ENCODE measurements at regions not wholly inside any gene's neighbourhood (a gene's known extent, or its start where the extent isn't known, plus 50 kb on each side); places are given as distances from the start of the nearest gene placed in this dataset.
A peak's percentile ranks its signal among the peaks of the same experiment; 100 is the strongest.

GRCh38 chr2:67516899-67517530 lies 119.9 kb downstream of the ETAA1 start:
- DNase-seq, result no peak

- no peak for DNase-seq
Measured at GRCh38 chr2:67522148-67522547, 125.0 kb downstream of the ETAA1 start.

DNA sequence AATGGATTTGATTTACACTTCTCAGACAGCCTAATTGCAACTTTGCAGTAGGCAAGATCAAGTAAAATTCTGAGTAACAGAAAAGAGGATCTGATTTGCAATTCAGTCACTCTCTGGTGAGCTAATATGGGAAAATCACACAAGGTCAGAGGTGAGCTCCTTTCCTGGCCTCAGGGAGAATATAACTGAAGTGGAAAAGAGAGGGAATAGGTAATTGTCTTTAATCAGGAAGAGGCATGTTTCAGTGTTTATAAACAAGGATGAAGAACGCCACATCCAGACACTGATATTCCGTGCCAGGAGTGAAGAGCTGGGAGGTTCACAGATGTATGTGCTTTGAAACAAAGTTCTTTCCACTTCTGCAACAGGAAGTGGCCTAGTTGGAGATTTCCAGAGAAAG lies 127.1 kb downstream of the ETAA1 start:
- no peak for DNase-seq

DNA sequence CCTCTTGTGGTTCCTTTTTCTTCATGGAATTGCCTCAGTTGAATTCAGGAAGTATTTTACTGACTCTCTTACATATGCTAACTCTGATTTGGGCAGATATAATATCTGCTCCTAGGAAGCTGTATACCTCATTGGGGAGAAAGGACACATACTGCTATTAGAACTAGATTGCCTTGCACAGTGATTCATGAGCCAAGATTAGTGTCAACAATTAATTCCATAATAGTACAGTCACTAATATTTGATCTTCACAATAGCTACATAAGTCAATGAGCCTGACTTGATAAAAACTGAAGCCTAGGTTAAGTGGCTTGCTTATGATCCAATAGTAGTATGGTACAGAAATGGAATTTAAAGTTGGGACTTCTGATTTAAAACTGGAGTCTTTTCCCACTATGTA lies 127.6 kb downstream of the ETAA1 start:
- peak in 1 of 2 donors; percentile 2 for DNase-seq

- DNase-seq, result peak; percentile 23 to 56
Measured at GRCh38 chr2:67526283-67526682, 129.2 kb downstream of the ETAA1 start.

DNA sequence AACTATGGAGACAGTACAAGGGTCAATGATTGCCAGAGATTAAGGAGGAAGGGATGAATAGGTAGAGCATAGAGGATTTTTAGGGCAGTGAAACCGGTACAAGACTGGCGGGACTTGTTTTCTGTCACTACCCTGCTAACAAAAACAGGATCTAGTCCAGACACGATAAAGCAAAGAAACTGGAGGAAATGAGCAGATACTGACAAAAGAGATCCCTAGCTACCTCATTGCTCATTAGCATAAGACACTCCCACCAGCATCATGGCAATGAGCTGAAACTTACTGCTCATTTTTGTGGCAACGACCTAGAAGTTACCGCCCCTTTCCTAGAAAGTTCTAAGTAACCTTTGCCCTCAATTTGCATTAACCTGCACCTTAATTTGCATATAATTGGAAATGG lies 131.2 kb downstream of the ETAA1 start:
- no peak for DNase-seq

DNA sequence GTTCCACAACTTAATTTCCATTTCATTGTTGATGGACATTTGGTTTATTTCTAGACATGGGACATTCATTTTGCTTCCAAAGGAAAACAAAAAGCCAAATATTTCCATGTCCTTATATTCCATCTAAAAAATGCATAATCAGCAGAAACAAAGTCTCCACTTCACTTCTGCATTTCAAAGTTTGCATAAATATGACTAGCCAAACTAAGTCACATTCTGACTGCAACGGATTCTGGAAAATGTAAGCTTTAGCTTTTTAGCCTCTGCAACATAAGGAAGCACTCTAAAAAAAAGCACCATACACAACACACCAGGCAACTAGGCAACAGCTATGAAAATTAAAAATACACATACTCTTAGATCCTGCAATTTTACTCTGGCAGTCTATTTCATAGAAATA lies 135.3 kb downstream of the ETAA1 start:
- DNase-seq, result no peak

DNA sequence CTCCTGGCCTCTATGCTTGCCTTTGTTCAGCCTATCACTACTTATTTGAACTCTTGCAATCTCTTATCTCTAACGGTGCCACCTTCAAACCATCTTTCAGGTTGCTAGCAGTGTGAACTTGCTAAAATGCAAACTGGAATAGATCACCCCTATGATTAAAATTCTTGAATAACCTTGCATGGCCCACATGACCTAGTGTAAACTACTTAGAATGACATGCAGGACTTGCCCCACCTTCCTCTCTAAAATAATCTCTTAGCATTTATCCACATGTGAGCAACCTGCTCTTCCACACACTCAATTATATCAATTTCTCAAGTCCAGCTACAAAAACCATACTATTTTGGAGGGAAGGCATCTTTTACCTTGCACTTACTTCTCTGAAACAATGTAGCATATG lies 137.6 kb downstream of the ETAA1 start:
- no peak for DNase-seq

DNA sequence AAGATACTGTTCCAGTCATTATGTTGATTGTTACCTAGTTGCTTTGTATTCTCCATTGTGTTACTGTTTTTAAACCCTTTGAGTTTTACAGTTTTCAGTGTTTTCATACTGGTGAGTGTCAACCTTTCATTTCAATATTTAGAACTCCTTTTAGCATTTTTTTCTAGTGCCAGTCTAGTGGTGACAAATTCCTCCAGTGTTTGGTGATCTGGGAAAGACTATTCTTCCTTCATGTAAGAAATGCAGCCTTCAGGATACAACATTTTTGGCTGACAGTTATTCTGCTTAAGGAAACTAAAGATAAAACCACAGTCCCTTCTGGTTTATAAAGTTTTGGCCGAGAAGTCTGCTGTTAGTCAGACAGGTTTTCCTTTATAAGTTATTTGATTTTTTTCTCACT lies 143.8 kb downstream of the ETAA1 start:
- DNase-seq, result no peak

- DNase-seq, result no peak
Measured at GRCh38 chr2:67544286-67544685, 147.2 kb downstream of the ETAA1 start.

DNA sequence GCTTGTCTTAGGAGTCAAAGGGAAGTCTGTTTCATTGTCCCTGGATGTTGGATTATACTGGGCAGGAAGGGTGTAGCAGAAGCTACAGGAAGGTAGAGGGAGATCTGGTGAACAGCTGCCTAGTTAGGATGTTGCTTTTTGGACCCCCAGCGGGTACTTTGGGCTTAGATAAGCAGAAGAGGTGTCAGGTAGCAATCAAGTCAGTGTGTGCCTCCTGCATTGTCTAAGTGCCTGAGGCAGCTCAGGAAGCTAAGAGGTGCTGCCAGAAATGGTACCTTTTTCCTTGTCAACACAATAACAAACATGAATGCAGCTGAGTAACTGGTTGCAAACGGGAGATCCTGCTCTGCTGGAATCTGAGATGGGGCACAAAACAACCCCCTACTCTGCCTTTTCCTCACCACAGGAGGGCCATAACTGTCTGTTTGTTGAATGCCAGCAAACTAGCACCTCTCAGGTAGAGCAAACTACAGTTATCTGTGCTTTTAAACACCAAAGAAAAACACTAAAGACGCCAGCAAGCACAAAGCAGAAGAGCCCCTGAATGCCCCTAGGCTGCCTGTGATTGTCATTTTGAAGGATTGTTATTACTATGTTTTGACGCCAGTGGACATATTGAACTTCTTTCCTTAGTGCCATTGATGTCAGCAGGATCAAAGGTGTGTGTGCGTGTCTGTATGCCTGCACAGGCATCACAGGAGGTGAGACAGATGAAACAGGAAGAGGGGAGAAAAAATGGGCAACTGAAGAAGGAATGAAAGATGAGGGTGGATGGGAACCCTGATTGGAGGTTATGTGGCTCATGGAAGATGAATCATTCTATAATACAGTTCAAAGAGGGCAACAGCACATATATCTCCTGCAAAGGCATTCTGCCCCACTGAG lies 151.4 kb downstream of the ETAA1 start:
- DNase-seq, result no peak

GRCh38 chr2:67559156-67559555 lies 162.0 kb downstream of the ETAA1 start:
- DNase-seq, result no peak

DNA sequence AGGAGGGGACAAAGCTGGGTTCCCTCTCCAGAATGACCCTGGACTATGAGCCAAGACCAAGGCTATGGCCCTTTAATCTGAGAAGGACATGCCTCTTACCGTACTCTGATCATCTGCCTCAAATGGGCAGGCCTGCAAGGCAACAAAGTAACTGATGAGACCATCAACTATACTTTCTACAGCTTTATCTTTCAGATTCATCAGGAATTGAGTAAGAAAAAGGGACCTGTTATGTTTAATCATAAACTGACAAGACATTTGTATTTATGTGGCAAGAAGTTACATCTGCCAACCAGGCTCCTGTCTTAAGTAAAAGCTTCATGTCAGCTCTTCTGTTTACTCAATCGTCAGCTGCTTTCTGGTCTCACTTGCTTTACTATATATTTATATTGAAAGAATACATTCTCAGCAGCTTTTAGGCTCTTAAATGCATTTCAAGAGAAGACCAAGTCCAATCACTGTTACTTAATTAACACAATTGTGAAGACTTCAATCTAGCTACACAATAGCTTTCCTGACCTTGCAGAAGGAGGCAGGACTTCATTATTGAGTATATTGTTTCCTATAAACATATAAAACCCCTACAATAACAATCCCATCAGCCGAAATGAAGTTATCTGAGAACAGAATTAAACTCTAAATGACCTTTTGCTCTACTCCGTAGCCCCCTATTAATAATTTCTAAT lies 163.8 kb downstream of the ETAA1 start:
- DNase-seq, result no peak

DNA sequence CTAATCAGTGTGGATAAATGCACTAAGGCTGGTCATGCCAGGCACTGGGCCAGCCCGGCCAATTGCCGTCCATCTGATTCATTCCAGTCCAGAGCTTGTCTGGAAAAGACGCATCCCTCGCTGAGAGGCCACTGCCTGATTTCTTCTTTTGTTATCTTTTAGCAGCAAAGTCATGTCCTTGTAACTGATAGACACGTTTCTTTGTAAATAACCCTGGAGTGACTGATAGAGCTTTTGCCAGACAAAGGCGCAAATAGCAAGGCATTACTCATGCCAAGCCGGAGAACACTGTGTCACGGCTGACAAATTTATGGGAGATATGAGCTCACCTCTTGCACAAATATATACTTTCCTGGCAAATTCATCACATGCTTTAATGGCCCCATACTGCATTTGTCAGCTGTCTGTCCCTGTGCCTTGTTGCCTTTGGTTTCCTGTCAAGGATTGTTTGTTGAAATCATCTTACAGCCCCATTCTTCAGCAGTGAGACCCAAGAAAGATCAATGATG lies 164.4 kb downstream of the ETAA1 start:
- DNase-seq, result no peak

DNA sequence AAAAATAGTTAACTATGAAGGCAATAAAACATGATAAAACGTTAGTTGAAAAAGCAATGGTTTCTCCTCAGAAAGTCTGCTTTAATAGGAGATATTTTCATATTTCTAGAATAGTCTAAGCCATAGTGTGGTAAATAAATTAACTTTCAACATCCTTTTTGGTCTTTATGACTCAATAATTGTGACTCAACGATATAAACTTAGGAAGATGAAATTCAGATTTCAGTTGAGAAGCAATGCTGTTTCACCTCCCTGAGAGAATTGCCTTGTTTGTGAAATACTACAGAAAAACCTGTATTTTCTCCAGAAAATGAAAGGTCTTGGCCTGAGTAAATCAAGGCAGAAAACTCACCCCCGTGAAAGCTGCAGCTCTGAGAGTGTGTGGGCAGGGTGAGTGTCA lies 166.9 kb downstream of the ETAA1 start:
- no peak for DNase-seq

- DNase-seq, result no peak
Measured at GRCh38 chr2:67564626-67565025, 167.5 kb downstream of the ETAA1 start.

DNA sequence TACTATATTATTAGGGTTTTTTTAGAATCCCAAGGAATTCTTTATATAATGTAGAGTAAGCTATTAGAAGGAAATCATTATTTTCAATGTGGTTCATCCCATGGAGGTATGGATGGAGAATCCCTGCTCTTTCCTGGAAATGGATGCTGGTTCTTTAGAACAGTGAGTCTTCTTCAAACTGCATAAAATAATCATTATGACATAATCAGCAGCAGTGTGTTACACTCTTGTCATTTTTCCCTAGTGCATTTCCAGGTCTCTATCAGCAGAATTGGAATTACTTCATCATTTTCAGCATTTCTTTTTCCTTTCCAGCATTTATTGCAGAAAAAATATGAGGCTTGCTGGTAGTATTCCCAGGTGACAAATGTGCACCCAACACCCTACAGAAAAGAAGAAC lies 168.1 kb downstream of the ETAA1 start:
- no peak for DNase-seq

DNA sequence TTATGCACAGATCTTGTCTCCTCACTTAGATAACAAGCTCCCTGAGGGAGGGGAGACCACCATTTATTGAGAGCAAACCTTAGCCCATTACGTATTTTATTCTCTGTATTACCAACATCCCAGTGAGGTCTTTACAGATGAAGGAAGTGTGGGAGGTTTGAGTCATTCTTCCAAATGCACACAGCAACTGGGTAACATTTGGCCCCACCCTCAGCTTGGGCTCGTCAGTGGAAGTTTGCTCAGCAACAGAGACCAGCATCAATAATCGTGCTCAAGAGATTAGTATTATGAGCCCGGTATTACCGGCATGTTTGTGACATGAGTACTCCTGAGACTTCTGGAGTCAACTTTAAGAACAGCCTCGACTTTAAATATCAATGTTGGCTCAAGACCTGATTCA lies 168.6 kb downstream of the ETAA1 start:
- no peak for DNase-seq

DNA sequence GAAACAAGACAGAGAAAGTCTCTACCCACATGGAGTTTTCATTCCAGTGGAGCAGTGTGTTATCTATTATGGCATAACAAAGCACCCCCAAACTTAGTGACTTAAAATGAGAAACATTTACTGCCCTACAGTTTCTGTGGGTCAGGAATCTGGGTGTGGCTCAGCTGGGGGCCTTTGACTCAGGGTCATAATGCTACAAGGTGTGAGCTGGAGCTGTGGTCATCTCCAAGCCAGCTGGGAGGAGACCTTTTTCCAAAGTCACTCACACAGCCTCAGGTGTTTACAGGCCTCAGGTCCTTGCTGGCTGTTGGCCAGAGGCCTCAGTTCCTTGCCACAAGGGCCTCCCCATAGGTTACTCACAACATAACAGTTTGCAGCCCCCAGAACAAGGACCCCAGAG lies 169.2 kb downstream of the ETAA1 start:
- DNase-seq, result no peak

GRCh38 chr2:67566958-67567635 lies 170.0 kb downstream of the ETAA1 start:
- no peak for DNase-seq

- DNase-seq, result no peak
Measured at GRCh38 chr2:67567886-67568285, 170.8 kb downstream of the ETAA1 start.

GRCh38 chr2:67570611-67571010 lies 173.5 kb downstream of the ETAA1 start:
- DNase-seq, result no peak

All from inflammatory macrophage treated with lipopolysaccharide for 1 hour (primary cell).